Umbilical cord (tissue), 1 donor: ENCODE measurements at regions not wholly inside any gene's neighbourhood (a gene's known extent, or its start where the extent isn't known, plus 50 kb on each side); places are given as distances from the start of the nearest gene placed in this dataset.

ENCODE experiments used
- DNase-seq: peaks from one replicate; pipeline ENCODE4 v3.0.0-alpha.2; 2015; ENCODE audit warnings: low spot score

GRCh38 chr2:176468457-176469113 lies 199.3 kb downstream of the MTX2 start:
- DNase-seq, result no peak

DNA sequence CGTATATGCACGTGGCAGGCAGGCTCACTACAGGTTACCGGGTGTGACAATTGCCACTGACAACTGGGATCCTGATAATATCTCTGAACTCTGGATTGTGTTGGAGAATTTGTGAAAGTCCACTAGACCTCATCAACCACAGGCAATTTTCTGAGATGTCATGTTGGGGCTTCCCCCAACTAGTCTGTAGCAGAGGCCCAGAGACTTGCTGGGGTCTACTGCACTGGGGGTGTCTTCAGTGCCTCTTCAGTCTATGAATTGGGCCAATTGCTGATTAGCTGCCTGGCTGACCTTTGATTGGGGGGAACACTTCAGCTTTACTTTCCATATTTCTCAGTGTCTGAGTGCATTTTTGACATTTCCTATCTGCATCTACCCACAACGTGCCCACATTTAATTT lies 201.5 kb downstream of the MTX2 start:
- DNase-seq, result no peak

GRCh38 chr2:176471949-176472348 lies 202.7 kb downstream of the MTX2 start:
- no peak for DNase-seq

- DNase-seq, result peak; percentile 46
Observed at GRCh38 chr2:176473177-176473576, 203.9 kb downstream of the MTX2 start.

GRCh38 chr2:176473851-176474250 lies 204.6 kb downstream of the MTX2 start:
- no peak for DNase-seq

GRCh38 chr2:176477336-176477735 lies 208.1 kb downstream of the MTX2 start:
- no peak for DNase-seq

DNA sequence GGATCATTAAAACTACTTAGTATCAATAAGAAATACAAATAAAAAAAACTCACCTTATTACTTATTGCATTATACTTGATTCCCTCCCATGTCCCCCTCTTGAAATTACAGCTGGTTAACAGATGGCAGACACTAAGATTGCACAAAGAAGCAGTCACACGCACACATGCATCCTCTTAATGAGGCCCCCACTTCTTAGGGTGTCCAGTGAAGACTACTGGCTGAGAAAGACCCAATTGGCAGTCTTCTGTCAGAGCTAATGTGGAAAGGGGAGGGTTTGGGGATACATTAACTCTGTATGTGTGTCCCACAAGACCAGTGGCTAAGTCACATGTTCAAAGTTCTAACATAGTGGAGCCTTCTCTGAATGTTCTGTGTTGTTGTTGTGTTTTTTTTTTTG lies 210.7 kb downstream of the MTX2 start:
- DNase-seq, result no peak

DNA sequence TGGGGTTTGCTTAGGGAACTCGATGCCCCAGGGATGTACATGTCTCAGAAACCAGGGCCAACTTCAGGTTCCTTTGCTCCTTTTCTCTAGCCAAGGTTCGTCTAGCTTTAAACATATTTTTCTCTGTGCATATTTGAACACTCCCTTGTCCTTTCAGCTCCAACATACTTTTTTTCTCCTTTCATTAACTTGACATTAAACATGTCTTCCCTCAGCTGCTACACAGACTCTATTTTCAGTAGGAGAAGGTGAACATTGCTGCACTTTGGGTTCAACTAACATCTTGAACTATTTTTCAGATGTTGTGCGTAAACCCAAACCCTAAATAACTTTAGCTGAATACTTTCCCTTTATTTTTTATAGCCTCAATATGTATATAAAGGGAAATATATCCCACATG lies 212.9 kb downstream of the MTX2 start:
- DNase-seq, result peak; percentile 45

- DNase-seq, result no peak
Observed at GRCh38 chr2:176483476-176483875, 214.2 kb downstream of the MTX2 start.

DNA sequence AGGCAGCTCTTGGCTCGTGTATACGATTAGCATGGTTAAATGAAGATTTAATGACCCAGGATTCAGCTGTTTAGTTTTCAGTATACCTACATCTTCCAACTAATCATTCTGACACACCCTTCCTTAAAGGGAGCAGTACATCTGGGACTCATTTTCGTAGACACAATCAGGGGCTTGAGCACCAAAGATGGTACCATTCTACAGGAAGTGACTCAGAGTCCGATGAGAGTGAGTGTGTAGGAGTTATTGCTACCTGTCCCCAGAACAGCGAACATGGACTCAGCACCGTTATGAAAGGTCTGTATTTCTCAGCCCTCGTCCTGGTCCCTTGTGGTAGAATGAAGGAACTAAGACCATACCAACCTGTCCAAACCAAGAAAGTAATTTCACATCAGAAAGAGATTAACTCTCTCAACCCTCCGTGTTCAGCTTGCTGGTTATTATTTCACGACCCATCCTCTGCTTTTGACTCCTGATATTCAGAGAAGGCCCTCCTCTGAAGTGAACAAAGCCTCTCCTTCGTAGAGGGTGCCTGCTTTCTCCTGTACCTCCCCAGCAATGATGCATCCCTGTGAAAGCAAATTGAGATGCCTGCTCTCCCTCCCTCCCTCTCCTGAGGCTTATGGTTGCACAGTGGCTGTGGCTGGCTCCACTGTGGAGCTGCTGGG lies 214.8 kb downstream of the MTX2 start:
- no peak for DNase-seq

GRCh38 chr2:176484838-176485237 lies 215.6 kb downstream of the MTX2 start:
- DNase-seq, result no peak

GRCh38 chr2:176488431-176488830 lies 219.2 kb downstream of the MTX2 start:
- no peak for DNase-seq

GRCh38 chr2:176490061-176490861 lies 221.0 kb downstream of the MTX2 start:
- peak; percentile 70 for DNase-seq

DNA sequence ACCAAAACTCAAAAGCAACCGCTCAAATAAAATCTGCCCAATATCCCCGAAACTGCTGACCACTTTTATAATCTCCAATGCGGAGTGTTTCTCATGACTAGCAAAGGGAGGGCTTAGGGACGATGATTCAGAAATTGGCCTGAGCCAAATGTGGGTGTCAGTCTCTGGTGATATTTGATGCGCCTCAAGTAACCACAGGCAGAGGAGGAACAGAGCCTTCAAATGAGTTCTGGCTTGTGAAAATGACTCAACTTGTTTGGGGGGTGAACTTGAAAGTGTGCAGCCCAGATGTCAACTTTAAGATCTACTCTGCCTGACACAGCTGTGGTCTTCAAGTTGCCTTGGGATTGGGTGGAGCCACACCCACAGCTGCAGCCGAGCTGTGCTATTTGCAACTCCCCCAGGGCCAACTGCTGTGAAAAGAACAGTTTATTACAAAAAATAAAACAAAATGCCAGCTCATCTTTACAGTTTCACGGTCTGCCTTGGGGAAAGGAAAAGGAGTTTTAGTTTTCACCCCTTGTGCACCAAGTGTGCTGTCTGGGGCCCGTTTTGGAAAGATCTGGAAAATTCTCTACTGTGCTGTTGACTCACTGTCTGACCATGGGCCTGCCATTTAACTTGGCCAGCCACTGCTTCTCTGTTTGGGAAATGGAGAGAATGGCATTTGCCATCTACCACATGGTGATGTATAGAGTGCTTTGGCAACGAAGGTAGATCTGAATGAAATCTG lies 222.1 kb downstream of the MTX2 start:
- DNase-seq, result peak; percentile 98

DNA sequence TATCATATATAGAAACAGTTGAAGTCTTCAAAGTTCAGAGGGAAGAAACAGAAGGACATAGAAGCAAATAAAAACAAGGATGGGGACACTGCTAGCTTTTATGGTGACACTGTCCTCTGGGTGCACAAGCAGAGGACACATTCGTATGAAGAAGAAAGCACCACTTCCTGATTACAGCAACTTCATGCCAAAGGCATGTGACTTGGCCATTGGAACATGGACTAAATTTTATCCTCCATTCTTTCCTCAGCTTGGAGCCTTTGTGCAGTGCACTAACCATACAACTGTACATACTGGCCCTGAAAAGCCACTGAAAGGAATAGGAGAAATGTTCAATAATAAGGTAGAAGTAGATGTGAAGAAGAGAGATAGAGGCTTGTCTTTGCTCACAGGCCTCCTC lies 223.3 kb downstream of the MTX2 start:
- no peak for DNase-seq

DNA sequence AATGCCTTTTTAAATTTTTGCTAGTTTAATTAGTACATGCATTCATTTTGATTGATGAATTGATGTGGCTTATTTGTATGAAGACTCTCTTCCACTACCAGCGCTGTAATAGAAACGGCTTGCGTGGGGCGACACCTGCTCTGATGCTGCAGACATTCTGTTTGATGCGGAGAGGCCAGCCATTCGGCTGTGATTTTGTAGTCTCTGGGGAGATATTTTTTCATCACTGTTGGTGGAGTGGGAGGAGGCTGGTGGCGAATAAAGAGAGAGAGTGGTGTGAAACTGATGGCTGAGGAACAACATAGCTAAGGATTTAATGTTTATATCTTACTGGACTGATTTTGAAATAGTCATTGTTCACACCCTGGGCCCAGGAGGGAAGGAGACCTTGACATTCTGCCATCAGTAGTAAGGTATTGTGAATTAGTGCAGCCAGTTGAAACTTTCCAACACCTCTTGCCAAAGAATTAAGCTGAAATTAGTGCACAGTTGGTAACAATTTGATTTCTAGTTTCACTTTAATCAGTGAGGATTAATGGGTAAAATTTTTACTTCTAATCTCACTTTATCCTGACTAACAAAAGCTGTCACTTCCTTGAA lies 224.1 kb downstream of the MTX2 start:
- DNase-seq, result no peak

- DNase-seq, result no peak
Observed at GRCh38 chr2:176493909-176494308, 224.7 kb downstream of the MTX2 start.

GRCh38 chr2:176494949-176495353 lies 225.7 kb downstream of the MTX2 start:
- DNase-seq, result no peak

DNA sequence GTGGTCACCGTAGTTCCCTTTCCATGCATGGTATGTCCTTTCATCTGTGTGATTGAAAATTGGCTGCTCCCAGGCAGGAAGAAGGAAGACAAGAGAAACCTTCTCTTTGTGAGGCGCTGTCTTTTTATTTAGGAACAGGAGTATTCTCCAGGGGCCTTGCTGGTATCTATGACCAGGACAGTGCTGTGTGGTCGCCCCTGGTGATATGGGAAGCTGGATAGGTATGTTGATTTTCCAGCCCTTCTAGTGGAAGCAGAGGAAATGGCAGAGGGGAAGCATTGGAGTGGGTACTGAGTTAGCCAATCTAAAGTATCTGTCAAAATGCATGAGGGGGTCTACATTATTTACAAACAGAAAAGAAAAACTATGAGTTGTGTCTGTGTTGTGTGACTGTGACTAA lies 226.6 kb downstream of the MTX2 start:
- DNase-seq, result no peak

DNA sequence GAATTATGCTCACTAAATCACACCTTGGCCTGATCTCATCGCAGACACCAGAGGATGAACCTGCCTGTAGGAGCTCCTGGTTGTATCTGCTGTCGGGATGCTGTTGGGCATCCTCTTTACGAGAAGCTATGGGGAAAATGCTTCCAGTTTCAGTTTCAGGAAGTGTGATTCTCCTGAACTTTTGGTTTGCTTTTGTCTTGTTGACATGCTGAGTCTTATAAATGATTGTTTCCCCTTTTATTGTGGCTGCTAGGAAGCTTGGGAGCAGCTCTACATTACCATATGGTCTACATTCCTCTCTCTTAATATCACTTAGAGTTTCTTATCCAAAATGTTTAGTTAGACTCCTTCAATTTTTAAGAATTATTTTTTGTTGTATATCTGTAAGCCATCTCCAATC lies 227.5 kb downstream of the MTX2 start:
- DNase-seq, result no peak

GRCh38 chr2:176500901-176501300 lies 231.7 kb downstream of the MTX2 start:
- DNase-seq, result peak; percentile 85

- DNase-seq, result no peak
Observed at GRCh38 chr2:176501617-176502016, 232.4 kb downstream of the MTX2 start.
